ENCODE measurements at regions not wholly inside any gene's neighbourhood (a gene's known extent, or its start where the extent isn't known, plus 50 kb on each side); places are given as distances from the start of the nearest gene placed in this dataset.
"Not testable (repeated sequence)": the region's sequence is repeated elsewhere in the genome, so short reads cannot be mapped to it uniquely, and the experiment has no call there.

DNA sequence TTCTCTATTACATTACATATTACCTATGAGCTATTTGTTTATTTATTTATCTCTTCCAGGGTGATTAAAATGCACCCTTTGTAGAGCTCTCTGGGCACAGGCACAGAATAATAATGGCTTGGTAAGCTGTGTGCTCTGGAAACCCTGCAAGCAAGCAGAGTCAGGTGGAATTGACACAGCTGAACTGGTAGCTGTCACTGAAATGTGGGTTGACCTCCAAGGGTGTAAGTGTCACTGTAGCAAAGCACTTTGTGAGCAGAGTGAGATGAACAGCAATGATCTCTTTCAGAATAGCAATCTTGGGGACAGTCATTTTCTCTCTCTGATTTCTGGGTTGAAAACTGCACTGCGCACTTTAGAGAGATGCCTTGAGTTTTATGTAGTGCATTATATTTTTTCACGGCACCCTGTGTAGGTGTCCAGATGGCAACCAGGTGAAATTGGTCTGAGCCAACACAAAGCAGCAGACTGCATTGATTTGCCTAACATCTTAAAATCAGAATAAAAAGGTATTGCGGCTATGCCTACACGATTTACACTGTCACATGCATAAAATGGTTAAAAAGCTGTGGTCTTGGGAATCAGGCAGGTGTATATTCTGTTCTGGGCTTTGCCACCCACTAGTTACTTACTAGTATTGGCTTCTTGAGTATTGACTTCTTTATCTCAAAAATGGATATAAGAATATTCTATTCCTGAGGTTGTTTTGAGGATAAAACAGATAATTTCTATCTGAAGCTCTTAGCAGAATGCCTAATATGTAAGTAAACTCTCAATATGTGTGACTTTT lies 450.3 kb downstream of the RAPGEF2 start:
- no peak for DNase-seq

DNA sequence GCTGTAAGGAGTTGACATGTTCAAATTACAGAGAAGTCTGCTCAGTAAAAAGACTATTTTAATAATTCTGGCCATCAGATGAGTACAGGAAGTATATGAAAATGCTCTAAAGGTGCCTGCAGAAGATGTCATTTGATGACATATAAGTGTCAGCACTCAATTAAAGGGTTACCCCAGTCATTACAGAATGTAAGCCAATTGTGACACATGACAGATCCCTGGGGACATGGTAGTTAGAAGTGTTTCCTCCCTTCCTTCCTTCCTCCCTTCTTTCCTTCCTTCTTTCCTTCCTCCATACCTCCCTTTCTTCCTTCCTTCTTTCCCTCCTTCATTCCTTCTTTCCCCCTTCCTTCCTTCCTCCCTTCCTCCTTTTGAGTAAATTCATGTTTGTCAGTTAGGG lies 453.0 kb downstream of the RAPGEF2 start:
- DNase-seq = no peak

DNA sequence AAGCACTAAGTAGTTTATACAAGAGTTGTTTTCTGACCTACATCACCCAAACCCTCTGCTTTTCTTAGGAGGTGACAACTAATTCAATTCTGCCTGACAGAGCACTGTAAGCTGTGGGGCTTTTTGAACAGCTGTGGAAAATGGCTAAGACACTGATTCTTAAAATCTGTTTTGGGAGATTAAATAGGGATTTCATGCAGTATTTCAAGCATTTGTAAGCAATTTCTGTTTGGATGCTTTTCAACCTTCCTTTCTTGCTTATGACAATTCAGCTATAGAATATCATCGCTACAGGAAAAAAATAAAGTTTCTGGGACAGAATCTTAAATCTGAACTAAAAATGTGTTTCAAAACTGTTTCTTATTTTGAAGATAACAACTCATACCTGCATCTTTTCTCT lies 459.5 kb downstream of the RAPGEF2 start:
- DNase-seq = no peak

DNA sequence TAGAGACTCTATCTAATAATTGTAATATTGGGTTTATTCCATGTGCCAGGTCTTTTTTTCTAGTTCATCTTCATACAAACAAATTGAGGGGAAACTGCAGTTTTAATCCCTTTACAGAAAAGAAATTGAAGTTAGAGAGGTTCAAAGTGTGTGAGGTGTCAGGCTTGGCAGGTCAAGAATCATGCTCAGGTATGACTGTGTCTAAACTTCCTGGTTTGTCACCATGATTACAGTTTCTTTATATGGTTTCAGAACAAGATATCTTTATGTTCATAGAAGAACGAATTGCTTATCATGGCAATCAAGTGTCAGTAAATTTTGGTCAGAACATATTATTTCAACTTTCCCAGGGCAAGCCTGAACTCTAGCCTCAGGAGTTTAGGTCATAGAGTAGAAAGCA lies 460.4 kb downstream of the RAPGEF2 start:
- no peak for DNase-seq

DNA sequence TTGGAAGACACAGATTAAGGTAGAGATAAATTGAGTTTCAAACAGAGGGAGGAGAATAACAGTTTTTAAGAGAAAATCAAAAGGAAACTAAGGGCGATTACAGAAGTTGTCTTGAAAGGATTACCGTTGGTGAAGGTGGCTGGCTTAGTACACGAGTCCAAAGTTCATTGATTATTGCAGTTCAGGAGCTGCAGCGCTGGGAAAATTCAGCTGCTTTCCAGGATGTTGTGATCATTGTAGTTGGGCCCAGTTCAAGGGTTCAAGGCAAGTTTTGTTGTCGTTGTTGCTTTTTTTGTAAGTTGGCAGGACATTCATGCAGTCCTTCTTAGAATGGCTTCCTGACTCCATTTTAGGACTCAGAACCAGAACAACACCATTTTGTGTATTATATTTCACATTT lies 461.7 kb downstream of the RAPGEF2 start:
- no peak for DNase-seq

DNA sequence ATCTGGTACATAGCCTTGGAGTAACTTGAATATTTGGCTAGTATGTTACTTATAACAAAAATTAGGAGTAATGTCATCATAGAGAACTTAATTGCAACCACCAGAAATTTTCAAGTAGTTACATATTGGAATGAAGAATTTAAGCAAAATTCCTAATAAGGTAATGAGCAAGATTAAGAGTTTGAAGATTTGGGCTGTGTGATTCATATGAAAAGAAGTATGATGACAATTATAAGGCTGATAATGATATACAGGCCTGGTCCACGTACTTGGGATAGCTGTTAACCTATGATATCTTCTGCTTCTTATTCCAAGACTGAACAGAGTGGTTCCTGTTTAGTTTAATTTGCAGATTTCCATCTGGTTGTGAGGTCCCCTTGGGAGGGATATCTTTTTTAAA lies 463.9 kb downstream of the RAPGEF2 start:
- DNase-seq = no peak

DNA sequence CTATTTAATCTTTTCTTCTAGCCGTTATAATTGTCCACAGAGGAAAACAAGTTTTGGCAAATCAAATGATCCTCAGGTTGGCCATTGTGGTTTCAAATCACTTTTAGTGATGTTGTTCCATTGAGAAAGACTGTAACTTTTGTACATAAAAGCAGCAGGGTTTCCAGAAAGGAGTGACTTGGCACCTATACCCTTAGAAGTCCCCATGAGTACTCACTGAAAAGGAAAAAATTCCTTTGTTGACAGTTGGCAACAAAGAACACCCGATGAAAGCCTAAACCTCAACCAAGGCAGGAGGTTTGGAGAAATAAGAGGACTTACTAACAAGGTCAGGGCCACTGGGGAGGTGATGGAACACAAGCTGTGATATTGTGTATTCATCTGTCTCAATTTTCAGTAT lies 474.4 kb downstream of the RAPGEF2 start:
- no peak for DNase-seq

DNA sequence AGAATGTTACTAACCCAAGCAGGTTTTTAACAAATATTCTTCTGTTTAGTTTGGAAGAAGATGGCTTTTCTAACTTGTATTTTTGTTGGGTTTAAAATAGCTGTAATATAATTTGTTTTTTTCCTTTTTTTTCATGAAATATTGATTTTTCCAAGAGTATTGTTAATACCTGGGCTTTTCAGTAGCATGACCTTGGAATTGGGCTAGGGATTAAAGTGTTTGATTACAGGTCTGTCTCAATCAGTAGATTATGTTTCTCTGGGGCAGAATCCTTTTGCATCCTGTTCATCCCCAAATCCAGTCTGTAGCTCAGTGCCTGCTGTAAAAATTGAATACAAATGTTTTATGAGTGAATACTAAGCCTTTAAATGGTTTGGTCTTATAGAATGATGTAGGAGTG lies 479.8 kb downstream of the RAPGEF2 start:
- no peak for DNase-seq

DNA sequence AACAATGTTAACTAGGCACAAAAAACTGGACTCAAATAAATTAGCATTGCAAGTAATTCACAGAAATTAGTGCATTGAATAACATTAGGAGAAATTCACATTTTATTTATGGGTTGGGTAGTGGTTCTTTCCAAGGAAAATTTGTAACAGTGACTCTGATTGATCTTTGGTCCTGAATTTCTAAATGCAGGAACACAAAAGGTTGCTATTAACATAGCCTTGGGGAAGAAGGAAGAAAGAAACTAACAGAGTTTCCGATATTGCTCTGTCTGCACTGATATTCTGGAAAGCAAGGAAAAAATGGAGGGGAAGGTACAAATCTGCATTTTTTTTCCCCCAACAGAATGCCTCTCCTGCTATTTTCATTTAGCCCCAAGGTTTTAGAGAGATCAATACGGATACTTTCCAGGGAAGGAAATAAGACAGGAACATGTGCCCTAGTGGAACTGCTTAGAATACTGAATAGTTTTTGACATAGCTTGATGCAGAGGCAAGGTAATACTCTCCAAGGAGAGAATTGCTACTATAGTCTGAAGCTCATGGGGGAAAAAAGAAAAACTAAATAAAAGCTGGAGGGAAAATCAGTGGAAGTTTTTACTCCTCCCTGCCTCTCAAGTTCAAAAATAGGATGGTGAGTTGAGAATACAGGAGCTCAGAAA lies 490.1 kb downstream of the RAPGEF2 start:
- DNase-seq = no peak

DNA sequence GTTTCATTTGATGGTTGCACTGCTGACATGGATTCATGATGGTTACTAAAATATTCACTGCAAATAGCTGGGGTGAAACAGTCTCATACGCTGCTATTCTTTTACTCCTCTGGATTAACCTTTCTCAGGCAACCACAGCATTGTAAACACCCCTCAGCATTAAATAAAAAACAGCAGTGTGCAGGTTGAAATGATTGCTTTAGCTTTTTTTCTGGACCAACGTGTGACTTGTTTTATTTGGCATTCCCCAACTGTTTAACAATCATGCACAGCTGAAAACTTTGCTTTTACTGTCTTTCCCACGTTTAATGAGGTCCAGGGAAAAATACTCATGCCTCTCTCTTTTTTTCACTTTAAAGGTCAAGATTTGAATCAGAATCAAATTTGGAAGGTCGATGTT lies 490.8 kb downstream of the RAPGEF2 start:
- DNase-seq = no peak

DNA sequence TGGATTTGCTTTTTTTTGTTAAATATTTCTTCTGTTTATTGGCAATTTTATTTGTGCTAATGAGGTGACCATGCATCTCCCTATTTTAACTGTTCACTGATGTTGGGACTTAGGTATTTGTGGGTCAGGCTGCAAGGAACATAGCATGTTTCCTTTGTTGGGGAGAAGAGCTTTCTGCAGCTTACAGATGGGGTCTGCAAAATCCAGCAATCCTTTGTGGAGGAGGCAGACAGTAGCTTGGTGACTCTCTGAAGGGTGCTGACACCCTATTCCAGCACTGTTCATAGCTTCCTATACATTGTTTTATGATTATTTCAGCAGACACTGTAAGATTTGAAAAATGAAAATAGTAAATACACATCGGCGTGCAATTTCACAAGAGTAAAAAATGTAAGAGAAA lies 491.7 kb downstream of the RAPGEF2 start:
- no peak for DNase-seq

DNA sequence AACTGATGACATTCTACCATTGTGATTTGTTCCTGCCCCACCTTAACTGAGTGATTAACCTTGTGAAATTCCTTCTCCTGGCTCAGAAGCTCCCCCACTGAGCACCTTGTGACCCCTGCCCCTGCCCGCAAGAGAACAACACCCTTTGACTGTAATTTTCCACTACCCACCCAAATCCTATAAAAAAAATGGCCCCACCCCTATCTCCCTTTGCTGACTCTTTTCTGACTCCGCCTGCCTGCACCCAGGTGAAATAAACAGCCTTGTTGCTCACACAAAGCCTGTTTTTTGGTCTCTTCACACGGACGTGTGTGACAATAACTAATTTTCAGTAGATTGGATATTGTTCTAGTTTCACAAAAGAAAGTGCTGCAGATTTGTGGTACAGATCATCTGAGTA lies 492.2 kb downstream of the RAPGEF2 start:
- not testable (repeated sequence) for DNase-seq

DNA sequence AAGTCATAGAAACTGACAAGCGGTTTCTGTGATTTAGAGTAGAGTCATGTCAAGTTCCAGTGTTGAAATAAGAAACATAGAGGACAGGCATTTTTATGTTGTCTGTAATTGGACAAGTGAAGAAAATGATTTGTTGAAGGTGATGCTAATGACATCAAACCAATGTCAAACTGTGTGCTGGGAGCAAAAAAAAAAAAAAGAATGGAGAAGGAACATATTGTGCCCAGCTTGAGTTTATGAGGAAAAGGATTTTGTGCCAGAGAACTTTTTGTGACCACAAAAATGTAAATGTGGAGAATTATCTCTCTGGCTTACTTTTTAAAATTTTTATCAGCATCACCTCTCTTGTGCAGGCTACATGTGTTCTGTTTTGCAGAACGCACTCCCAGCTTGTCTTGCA lies 495.7 kb downstream of the RAPGEF2 start:
- no peak for DNase-seq

DNA sequence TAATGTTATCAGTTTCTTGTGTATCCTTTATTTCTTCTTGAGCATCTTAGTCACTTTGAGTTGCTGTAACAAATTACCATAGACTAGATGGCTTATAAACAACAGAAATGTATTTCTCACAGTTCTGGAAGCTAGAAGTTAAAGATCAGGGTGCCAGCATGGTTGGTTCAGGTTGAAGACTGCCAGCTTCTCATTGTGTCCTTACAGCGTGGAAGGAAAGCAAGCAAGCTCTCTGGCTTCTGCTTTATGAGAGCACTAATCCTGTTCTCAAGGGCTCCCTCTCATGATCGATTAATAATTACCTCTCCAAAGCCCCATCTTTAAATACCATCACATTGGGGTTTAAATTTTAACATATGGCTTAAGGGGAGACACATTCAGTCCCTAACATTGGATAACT lies 497.2 kb downstream of the RAPGEF2 start:
- DNase-seq = no peak

DNA sequence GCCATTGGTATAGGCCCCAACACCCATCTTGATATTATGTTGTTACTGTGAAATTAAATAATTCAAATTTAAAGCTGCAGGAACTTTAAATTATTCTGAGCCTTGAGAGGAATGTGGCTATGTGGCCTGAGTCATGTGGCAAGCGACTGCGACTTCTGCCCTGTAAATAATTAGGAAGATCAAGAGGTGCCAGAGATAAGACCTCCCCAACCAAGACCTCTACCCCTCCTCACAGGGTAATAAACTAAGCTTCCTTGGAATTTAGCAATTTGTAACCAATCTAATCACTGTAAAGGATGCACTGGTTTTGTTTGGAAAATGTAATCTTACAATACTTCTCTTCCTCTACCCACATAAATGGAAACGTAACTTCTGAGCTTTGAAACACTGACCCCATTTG lies 501.9 kb downstream of the RAPGEF2 start:
- DNase-seq = no peak

DNA sequence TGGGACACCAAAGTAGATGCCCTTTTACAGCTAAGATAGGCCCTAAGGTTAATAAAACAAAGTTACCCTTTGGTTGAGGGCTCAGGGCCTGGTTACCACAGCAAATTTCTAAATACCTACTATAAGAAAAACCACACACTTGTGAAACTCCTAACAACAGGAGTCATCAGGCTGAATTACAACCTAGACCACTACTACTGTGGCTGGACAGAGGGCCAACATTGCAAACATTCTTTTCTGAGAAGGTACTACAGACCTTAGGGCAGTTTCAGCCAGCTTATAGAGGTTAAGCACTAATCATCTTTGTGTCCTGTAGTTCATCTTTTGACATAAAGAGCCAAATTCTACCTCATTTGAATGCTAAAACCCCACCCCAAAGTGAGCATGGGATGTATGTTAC lies 504.0 kb downstream of the RAPGEF2 start:
- DNase-seq = no peak

DNA sequence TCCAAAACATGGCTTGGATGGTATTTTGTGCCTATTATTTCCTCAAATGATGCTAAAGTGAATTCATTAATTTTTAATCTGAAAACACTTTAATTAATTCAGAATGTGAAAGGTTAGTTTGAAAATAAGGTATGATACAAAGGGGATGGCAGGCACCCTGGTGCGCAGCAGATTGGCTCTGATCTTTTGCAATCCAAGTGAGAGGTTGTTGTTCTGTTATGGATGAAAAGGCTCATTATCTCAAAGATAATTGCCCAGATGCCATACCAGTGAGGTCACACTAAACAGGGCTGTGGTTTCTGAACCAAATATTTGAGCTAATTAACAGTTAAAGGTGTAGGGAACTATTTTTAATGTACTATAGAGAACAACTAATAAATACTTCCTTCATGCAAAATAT lies 504.9 kb downstream of the RAPGEF2 start:
- DNase-seq = peak; percentile 33 to 70

DNA sequence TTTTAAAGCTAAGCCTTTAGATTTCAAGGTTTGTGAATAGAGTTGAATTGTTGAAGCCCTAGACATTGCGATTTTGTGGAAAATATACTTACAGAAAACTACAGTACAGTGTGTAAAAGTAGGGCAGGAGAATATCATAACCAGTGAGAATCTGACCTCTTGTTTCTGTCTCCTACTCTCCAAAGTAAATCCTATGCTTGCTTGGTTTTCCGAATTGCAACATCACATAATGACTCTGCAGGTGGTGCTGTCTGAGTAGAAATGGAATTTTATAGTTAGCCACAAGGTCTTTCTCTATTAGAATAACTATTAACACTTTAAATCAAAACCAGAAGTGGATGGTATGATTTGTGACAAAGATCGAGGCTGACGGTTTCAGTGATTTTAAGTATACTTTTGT lies 505.6 kb downstream of the RAPGEF2 start:
- no peak for DNase-seq

DNA sequence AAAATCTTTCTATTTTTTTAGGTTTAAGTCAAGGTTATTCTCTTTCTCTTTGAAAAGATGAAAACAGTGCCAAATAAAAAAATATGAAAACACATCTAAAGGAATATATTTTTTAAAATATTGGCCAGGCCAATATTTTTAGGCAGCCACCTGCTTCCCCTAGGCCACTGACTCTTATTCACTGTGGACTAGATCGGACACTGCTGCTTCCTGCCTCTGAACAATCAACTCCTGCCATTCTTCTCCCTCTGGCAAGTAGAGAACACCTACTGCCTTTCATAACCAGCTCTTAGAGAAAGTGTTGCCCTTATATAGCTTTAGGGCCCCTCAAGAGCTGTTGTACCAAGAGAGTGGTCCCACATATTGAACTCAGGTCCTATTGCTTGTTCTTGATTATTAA lies 529.2 kb downstream of the RAPGEF2 start:
- DNase-seq = no peak

DNA sequence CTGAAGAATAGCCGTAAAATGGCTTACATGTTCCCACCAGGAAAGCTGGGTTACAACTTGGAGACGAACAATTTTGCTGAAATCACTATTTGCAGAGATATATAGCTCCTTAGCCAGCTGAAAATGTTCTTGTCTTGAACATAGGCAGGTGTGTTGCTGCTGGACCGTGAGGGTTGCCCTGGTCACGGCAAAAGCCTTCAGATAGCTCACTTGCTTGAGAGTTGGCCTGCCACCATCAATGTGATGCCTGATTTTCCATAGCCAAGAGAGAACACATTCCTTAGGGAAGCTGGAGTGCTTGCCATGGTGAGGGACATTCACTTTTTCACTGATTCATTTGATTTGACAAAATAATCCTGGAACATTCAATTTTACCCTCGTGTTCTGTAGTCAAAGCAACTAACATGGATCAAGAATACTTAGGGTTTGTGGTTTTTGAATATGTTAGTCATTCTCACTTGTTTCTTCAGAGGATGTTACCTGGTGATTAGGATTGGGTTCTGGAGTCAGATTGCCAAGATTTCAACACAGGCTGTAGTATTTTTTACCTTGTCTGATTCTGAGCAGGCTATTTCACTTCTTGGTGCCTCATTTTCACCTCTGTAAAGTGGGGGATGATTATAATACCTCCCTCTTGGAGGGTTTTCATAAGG lies 536.9 kb downstream of the RAPGEF2 start:
- no peak for DNase-seq

DNA sequence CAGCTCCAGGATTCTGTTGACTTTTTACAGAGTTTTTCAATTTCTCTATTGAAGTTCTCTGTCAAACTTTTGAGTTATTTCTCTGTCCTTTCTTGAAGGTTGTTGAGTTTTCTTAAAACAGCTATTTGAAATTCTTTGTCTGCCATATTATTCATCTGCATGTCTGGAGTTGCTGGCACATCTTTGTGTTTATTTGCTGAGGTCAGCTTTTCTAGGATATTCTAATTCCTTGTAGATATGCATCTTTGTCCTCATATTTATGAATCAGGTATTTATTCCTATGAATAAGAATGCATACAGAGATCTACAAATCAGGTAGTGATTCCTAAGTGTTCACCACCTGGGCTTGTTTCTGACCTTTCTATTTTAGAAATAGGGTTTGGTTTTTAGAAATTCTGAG lies 546.4 kb downstream of the RAPGEF2 start:
- DNase-seq = no peak

DNA sequence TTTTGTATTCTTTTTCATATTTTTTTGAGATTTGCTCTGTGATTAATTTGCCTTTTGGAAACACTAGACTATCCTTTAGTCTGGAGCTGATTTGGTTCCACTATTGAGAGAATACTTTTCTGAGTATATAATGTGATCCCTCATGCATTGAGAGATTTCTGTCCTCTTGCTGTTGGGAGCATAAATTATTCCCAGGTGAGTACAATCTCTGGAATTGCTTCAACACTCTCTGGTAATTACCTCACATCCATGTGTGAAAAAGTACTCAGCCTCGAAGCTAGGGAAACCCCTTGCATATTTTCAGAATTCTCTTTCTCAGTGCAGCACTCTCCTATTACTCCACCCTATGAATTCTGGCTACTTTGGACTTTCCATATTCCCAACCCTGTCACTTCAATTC lies 550.0 kb downstream of the RAPGEF2 start:
- no peak for DNase-seq

DNA sequence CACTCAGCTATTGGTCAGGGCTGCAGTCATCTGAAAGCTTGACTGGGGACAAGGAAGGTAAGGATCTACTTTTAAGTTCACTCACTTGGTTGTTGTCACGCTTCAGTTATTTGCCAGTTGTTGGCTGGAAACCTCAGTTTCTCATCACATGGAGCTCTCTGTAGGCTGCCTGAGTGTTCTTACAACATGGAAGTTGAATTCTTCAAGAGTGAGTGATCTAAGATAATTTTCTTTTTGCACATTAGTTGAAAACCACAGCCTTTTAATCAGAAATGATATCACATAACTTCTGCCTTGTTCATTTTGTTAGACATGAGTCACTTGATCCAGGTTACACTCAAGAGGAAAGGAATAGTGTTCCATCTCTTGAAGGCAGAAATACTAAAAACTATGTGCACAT lies 552.7 kb downstream of the RAPGEF2 start:
- DNase-seq = no peak

DNA sequence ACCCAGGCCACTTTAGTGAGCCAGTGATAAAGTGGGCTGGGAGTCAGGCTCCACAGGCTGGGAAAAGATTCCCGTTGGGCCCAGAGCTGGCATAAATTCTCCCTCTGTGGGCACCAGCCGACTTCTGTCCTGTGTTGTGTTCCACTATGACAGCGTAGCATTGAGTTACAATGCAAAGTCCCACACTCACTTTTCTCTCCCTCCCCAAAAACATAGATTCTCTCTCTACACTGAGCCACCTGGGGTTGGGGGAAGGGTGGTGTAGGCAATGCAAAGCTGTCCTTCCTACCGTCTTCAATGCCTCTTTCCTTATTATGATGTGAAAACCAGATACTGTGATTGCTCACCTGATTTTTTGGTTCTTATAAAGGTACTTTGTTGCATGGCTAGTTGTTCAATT lies 566.2 kb downstream of the RAPGEF2 start:
- no peak for DNase-seq

All from cerebellar nuclear complex (tissue), 1 donor.